Stimulated activated CD8-positive, alpha-beta memory T cell treated with anti-CD3 and anti-CD28 coated beads, Interleukin-7, amount 100 ng/mL, for 48 hours (primary cell): ENCODE measurements at regions not wholly inside any gene's neighbourhood (a gene's known extent, or its start where the extent isn't known, plus 50 kb on each side); places are given as distances from the start of the nearest gene placed in this dataset.
"Not testable (repeated sequence)": the region's sequence is repeated elsewhere in the genome, so short reads cannot be mapped to it uniquely, and the experiment has no call there.

ENCODE experiments used
- DNase-seq, 2 donors: peaks; one replicate each; pipeline ENCODE4 v3.0.0-alpha.2; 2020; ENCODE audit warnings: low read depth in 1 of 2; ENCODE audit errors: extremely low read depth in 1 of 2

DNA sequence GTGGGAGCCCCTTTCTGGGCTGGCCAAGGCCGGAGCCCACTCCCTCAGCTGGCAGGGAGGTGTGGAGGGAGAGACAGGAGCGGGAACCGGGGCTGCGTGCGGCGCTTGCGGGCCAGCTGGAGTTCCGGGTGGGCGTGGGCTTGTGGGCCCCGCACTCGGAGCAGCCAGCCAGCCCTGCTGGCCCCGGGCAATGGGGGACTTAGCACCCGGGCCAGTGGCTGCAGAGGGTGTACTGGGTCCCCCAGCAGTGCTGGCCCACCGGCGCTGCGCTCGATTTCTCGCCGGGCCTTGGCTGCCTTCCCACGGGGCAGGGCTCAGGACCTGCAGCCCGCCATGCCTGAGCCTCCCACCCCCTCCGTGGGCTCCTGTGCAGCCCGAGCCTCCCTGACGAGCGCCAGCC is 1082.5 kb downstream of the PCDH17 start:
- not testable (repeated sequence) for DNase-seq

GRCh38 chr13:58721273-58721672 is 1089.7 kb downstream of the PCDH17 start:
- no peak for DNase-seq

GRCh38 chr13:58728126-58728525 is 1096.6 kb downstream of the PCDH17 start:
- DNase-seq: no peak

- no peak for DNase-seq
These were observed 1097.8 kb downstream of the PCDH17 start for GRCh38 chr13:58729361-58729760.

GRCh38 chr13:58744686-58745085 is 1113.1 kb downstream of the PCDH17 start:
- DNase-seq: no peak

GRCh38 chr13:58767566-58767965 is 1136.0 kb downstream of the PCDH17 start:
- no peak for DNase-seq

- DNase-seq: no peak
These were observed 1141.8 kb downstream of the PCDH17 start for GRCh38 chr13:58773280-58773859.

DNA sequence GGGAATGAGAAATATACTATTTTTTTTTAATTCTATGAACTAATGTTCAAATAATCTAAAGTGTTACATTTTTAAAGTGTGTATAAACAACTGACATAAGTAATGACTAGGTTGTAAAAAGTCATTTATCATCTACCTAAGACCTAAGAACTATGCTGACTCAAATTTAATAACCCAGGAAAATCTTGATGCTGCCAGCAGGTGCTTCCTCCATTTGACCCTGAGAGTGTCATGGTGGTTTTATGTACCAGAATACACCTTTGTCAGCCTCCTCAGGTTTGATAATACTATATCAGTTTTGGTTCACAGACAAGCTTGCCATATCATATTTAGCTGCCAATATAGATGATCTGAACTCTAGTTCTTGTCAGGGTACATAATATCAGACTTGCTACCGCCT is 1151.2 kb downstream of the PCDH17 start:
- DNase-seq: no peak

DNA sequence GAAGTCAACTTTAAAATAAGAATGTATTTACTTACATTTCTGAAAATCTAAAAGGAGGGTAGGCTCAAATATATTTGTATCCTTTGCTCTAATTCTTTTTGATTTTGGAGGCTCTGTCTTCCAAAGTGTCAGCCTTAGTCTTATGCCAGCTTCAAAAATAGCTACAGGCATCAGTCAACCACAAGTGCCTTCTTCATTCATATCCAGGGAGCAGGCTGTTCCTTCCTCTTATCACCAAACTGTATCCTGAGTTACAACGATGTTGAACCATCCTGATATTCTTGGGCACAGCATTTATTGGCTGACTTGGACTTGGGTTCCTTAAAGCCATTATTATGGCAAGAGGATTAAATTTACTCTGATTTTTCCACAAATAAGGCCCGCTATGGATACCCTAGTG is 1161.3 kb downstream of the PCDH17 start:
- no peak for DNase-seq

- no peak for DNase-seq
These were observed 1164.2 kb downstream of the PCDH17 start for GRCh38 chr13:58795715-58796114.

GRCh38 chr13:58804832-58805231 is 1173.3 kb downstream of the PCDH17 start:
- no peak for DNase-seq

GRCh38 chr13:58806401-58806800 is 1174.9 kb downstream of the PCDH17 start:
- no peak for DNase-seq

DNA sequence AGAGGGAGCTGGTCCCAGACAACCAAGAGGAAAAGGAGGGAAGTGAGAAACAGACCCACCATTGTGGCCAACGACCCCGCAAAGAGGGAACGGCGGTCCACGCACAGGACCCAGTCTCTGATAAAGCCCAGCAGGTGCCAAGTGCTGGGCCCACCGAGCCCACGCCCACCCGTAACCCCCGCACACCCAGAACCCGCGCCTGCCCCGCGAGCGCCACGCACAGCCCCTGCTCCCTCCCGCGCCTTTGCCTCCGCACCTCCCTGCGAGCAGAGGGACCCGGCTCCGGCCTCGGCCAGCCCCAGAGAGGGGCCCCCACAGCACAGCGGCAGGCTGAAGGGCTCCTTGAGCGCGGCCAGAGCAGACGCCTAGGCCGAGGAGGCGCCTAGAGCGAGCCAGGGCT is 1192.2 kb downstream of the PCDH17 start:
- DNase-seq: no peak

- DNase-seq: no peak
These were observed 1196.4 kb downstream of the PCDH17 start for GRCh38 chr13:58827904-58828303.

GRCh38 chr13:58830841-58831240 is 1199.3 kb downstream of the PCDH17 start:
- no peak for DNase-seq

GRCh38 chr13:58838615-58839014 is 1207.1 kb downstream of the PCDH17 start:
- no peak for DNase-seq

GRCh38 chr13:58843071-58843470 is 1211.5 kb downstream of the PCDH17 start:
- no peak for DNase-seq

- DNase-seq: no peak
These were observed 1212.0 kb downstream of the PCDH17 start for GRCh38 chr13:58843567-58843966.

- DNase-seq: no peak
These were observed 1218.6 kb downstream of the PCDH17 start for GRCh38 chr13:58850161-58850560.

DNA sequence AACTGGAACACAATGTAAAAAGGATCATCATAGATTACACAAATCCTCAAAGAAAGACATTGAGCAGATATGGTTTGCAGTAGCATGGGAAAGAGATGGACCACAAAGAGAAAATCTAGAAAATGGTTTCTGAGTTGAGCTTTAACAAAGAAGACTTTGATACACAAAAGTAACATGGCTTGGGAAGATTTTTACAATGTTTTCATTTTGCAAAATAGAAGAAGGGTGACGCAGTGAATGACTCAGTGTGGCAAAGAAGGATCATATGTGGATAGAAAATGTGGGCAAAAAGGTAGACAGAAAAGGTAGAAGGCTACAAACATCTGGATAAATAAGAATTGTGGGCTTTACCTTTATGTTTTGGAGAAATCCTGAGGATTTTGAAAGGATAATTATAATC is 1220.5 kb downstream of the PCDH17 start:
- no peak for DNase-seq

DNA sequence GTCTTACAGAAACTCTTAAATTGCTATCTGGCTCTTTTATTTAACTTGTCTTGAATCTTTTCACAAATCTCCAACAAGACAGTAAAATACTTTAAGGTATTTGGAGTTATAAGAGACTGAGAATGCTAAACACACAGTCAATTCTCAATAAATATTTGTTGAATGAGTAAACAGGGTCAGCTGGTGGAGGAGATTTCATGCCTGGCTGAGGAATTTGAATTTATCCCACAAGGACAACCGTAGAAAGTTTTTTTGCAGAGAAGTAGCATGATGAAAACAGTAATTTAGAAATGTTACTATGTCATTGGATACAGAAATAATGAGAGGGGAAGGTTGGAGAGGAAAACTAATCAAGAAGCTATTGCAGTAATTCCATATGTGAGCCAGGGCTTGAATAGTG is 1223.7 kb downstream of the PCDH17 start:
- DNase-seq: no peak

DNA sequence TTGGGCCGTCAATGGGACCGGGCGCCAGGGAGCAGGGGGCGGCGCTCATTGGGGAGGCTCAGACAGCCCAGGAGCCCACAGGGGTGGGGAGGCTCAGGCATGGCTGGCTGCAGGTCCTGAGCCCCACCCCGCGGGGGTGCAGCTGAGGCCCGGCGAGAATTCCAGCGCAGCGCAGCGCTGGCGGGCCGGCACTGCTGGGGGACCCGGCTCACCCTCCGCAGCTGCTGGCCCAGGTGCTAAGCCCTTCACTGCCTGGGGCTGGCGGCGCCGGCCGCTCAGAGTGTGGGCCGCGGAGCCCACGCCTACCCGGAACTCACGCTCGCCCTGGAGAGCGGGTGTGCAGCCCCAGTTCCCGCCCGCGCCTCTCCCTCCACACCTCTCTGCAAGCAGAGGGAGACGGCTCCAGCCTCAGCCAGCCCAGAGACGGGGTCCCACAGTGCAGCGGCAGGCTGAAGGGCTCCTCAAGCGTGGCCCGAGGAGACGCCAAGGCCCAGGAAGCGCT is 1227.4 kb downstream of the PCDH17 start:
- no peak for DNase-seq

GRCh38 chr13:58865286-58865685 is 1233.7 kb downstream of the PCDH17 start:
- DNase-seq: no peak
